ENCODE measurements at regions not wholly inside any gene's neighbourhood (a gene's known extent, or its start where the extent isn't known, plus 50 kb on each side); places are given as distances from the start of the nearest gene placed in this dataset.
A peak's percentile ranks its signal among the peaks of the same experiment; 100 is the strongest.

DNA sequence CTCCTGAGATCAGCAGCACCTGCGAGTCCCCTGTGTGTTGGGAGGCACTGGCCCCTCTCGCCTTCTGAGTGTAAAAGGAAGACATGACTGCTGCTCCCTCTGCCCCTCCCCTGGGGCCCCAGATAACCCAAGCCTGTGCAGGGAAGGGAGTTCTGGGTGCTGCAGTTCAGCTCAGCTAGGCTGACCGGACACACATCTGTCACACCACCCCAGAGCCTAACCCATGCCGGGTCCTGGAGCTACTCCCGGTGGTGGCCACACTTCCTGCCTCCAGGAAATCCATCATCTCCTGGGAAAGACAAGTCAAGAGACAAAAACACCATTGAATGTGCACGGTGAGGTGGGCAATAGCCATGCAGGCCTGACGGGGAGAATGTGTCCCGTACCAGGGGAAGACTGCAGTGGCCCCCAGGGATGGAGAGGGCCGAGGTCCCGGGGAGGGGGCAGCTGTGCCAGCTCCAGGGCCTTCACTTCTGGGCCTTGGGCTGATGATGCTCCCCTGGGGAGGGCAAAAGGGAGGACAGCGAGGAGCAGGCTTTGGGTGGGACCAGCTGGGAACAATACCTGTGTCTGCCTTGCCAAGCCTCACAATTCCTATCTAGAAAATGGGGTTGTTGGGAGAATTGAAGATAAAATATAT is 210.6 kb downstream of the TFCP2L1 start:
- DNase-seq (ENCODE audit: low spot score), result peak; percentile 22

GRCh38 chr2:121075006-121075551 is 209.9 kb downstream of the TFCP2L1 start:
- ChIA-PET POLR2A (interaction anchor here (0.6 to 2.2 kb wide), 51 partner anchors 9 to 823 kb away, joined by 3 to 33 read pairs (median 4); partner anchors contain the start of genes GLI2, RALB and RNU4ATAC), CTCF (interaction anchor here (0.6 to 5.3 kb wide), 24 partner anchors 11 to 732 kb away, joined by 3 to 54 read pairs (median 4); no protein-coding TSS in a partner anchor)
- Mint-ChIP-seq H3K4me3 (peak overlapping the region; percentile 72), H3K27ac (no peak overlapping the region), H3K9me3 (no peaks in the 10 kb centered on the region), H3K36me3 (no peaks in the 10 kb centered on the region), H3K4me1 (peaks cover 18% of the 10 kb centered on the region), H3K27me3 (ENCODE audit: low read depth) (peaks cover 48% of the 10 kb centered on the region)
- peak; percentile 72 for ATAC-seq
- peak; percentile 65 for DNase-seq (ENCODE audit: low spot score)
- TF ChIP-seq NR3C1 (CRISPR knock-in tag; conservative IDR thresholded peaks at IDR 0.05; ENCODE audit: low read depth) (no peak), GRHL2 (CRISPR knock-in tag; IDR thresholded peaks at IDR 0.05; ENCODE audit: insufficient replicate concordance, severe bottlenecking) (no peak), ELF4 (CRISPR knock-in tag; IDR thresholded peaks at IDR 0.05; ENCODE audit: low read depth) (peak; percentile 87; the same call in 1 of the 2 replicates), RELA (CRISPR knock-in tag; IDR thresholded peaks at IDR 0.05; ENCODE audit: borderline replicate concordance) (peak; percentile 64; the same call in 1 of the 2 replicates), ARID4B (CRISPR knock-in tag; IDR thresholded peaks at IDR 0.05; ENCODE audit: borderline replicate concordance) (peak; percentile 95), AFF4 (CRISPR knock-in tag; IDR thresholded peaks at IDR 0.05; ENCODE audit: borderline replicate concordance) (no peak; the same call in 1 of the 2 replicates), KAT7 (CRISPR knock-in tag; IDR thresholded peaks at IDR 0.05; ENCODE audit: borderline replicate concordance) (no peak), ATF1 (CRISPR knock-in tag; IDR thresholded peaks at IDR 0.05) (0 out of 2 replicates have a peak, but pooled peaks have one; percentile 79), SP1 (CRISPR knock-in tag; conservative IDR thresholded peaks at IDR 0.05) (peak; percentile 73), FOXJ3 (CRISPR knock-in tag; IDR thresholded peaks at IDR 0.05; ENCODE audit: borderline replicate concordance) (peak; percentile 93), TEAD4 (CRISPR knock-in tag; IDR thresholded peaks at IDR 0.05) (peak; percentile 87)
- TF ChIP-seq, protein P1, sequence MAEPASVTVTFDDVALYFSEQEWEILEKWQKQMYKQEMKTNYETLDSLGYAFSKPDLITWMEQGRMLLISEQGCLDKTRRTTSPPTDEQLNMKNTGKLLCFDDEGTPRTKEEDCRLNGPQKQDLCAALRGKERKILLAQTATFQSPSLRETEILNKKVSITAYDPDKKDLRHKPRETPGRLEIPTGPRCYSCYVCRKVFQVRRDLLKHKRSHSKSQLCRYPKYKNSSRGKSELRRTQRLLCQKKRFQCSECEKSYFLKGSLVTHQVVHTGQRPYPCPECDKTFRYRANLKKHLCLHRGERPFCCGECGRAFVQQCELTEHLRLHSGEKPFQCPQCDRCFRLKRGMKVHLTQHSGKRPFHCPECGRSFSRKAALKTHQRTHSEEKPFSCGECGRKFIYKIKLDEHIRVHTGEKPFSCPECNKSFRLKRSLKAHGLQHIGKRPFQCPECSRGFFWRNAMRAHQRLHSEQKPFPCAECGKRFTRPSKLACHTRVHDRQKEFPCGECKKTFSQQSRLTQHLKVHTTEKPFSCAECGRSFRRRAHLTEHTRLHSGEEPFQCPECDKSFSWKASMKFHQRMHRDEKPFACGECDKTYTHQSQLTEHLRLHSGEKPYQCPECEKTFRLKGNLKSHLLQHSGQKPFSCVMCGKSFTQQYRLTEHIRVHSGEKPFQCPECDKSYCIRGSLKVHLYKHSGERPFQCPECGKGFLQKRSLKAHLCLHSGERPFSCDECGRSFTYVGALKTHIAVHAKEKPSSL (CRISPR knock-in tag; conservative IDR thresholded peaks at IDR 0.05), result peak; percentile 100
- TF ChIP-seq, protein P2, sequence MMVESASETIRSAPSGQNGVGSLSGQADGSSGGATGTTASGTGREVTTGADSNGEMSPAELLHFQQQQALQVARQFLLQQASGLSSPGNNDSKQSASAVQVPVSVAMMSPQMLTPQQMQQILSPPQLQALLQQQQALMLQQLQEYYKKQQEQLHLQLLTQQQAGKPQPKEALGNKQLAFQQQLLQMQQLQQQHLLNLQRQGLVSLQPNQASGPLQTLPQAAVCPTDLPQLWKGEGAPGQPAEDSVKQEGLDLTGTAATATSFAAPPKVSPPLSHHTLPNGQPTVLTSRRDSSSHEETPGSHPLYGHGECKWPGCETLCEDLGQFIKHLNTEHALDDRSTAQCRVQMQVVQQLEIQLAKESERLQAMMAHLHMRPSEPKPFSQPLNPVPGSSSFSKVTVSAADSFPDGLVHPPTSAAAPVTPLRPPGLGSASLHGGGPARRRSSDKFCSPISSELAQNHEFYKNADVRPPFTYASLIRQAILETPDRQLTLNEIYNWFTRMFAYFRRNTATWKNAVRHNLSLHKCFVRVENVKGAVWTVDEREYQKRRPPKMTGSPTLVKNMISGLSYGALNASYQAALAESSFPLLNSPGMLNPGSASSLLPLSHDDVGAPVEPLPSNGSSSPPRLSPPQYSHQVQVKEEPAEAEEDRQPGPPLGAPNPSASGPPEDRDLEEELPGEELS (CRISPR knock-in tag; IDR thresholded peaks at IDR 0.05), result peak; percentile 69; the same call in 1 of the 2 replicates
- TF ChIP-seq, protein P3, sequence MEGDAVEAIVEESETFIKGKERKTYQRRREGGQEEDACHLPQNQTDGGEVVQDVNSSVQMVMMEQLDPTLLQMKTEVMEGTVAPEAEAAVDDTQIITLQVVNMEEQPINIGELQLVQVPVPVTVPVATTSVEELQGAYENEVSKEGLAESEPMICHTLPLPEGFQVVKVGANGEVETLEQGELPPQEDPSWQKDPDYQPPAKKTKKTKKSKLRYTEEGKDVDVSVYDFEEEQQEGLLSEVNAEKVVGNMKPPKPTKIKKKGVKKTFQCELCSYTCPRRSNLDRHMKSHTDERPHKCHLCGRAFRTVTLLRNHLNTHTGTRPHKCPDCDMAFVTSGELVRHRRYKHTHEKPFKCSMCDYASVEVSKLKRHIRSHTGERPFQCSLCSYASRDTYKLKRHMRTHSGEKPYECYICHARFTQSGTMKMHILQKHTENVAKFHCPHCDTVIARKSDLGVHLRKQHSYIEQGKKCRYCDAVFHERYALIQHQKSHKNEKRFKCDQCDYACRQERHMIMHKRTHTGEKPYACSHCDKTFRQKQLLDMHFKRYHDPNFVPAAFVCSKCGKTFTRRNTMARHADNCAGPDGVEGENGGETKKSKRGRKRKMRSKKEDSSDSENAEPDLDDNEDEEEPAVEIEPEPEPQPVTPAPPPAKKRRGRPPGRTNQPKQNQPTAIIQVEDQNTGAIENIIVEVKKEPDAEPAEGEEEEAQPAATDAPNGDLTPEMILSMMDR (IDR thresholded peaks at IDR 0.05), result no peak

More for the DNA sequence above, 210.6 kb downstream of the TFCP2L1 start:
- ATAC-seq, result no peak
- Mint-ChIP-seq H3K4me1 (peaks cover 18% of the 10 kb centered on the region), H3K9me3 (no peaks in the 10 kb centered on the region), H3K4me3 (peak overlapping the region; percentile 30; the same call in 1 of the 2 replicates), H3K36me3 (no peaks in the 10 kb centered on the region), H3K27me3 (ENCODE audit: low read depth) (peaks cover 44% of the 10 kb centered on the region), H3K27ac (no peak overlapping the region)
- POLR2A ChIA-PET, result interaction anchor here (0.6 to 2.2 kb wide), 43 partner anchors 9 to 822 kb away, joined by 3 to 33 read pairs (median 4); partner anchors contain the start of genes GLI2, RALB and RNU4ATAC
- 0 out of 2 replicates have a peak, but pooled peaks have one; percentile 1 for TF ChIP-seq ZBTB21 (CRISPR knock-in tag; IDR thresholded peaks at IDR 0.05; ENCODE audit: borderline replicate concordance)
- TF ChIP-seq, protein P4, sequence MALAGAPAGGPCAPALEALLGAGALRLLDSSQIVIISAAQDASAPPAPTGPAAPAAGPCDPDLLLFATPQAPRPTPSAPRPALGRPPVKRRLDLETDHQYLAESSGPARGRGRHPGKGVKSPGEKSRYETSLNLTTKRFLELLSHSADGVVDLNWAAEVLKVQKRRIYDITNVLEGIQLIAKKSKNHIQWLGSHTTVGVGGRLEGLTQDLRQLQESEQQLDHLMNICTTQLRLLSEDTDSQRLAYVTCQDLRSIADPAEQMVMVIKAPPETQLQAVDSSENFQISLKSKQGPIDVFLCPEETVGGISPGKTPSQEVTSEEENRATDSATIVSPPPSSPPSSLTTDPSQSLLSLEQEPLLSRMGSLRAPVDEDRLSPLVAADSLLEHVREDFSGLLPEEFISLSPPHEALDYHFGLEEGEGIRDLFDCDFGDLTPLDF (CRISPR knock-in tag; IDR thresholded peaks at IDR 0.05), result no peak
- CTCF ChIA-PET, result interaction anchor here (0.9 to 5.3 kb wide), 14 partner anchors 12 to 731 kb away, joined by 3 to 54 read pairs (median 4); no protein-coding TSS in a partner anchor
